Smooth muscle cell (in vitro differentiated cells): ENCODE measurements at regions not wholly inside any gene's neighbourhood (a gene's known extent, or its start where the extent isn't known, plus 50 kb on each side); places are given as distances from the start of the nearest gene placed in this dataset.
A peak's percentile ranks its signal among the peaks of the same experiment; 100 is the strongest.

Experiments
- DNase-seq: peaks from one replicate; lab custom pipeline; 2025; ENCODE audit not compliant: unreplicated experiment; lab: John Stamatoyannopoulos, UW
- H2AFZ ChIP-seq: fragments of 200-600 bp; sonication (generic); 2 replicates; pipeline ENCODE4 v1.6.0; 2016; ENCODE audit warnings: antibody characterized with exemption, low read depth, mild to moderate bottlenecking
- H3F3A ChIP-seq: fragments of 200-600 bp; sonication (generic); 2 replicates; pipeline ENCODE4 v1.6.0; 2017; ENCODE audit warnings: antibody characterized with exemption, low read depth
- H3K27ac ChIP-seq: fragments of 200-600 bp; sonication (generic); 2 replicates; pipeline ENCODE4 v1.5.1; 2016; ENCODE audit warnings: low read depth, mild to moderate bottlenecking
- H3K27me3 ChIP-seq: fragments of 200-600 bp; sonication (generic); 2 replicates; pipeline ENCODE4 v1.6.1; 2016; ENCODE audit warnings: low read depth, mild to moderate bottlenecking
- H3K36me3 ChIP-seq: fragments of 200-600 bp; sonication (generic); 2 replicates; pipeline ENCODE4 v1.5.1; 2016; ENCODE audit warnings: low read depth
- H3K4me1 ChIP-seq: fragments of 200-600 bp; sonication (generic); 2 replicates; pipeline ENCODE4 v1.5.1; 2016; ENCODE audit warnings: low read depth
- H3K4me2 ChIP-seq: fragments of 200-600 bp; sonication (generic); 2 replicates; pipeline ENCODE4 v1.6.0; 2016; ENCODE audit warnings: mild to moderate bottlenecking
- H3K4me3 ChIP-seq: fragments of 200-600 bp; sonication (generic); 2 replicates; pipeline ENCODE4 v1.5.1; 2016; ENCODE audit warnings: mild to moderate bottlenecking
- H3K79me2 ChIP-seq: fragments of 200-600 bp; sonication (generic); 2 replicates; pipeline ENCODE4 v1.6.0; 2016; ENCODE audit warnings: low read depth, mild to moderate bottlenecking
- H3K9ac ChIP-seq: fragments of 200-600 bp; sonication (generic); 2 replicates; pipeline ENCODE4 v1.6.0; 2016; ENCODE audit warnings: low read depth
- H3K9me3 ChIP-seq: fragments of 200-600 bp; sonication (generic); replicated peaks from 2 replicates; pipeline ENCODE4 v1.5.1; 2016; ENCODE audit warnings: low read depth
- H4K20me1 ChIP-seq: fragments of 200-600 bp; sonication (generic); 2 replicates; pipeline ENCODE4 v1.6.0; 2016; ENCODE audit warnings: low read depth
- WGBS: methylation state at CpG from one replicate; pipeline ENCODE4 v1.1.7; 2016; ENCODE audit warnings: low lambda C conversion rate; 5-methylcytosine and 5-hydroxymethylcytosine counted together
- TF ChIP-seq, protein P1 (sequence below): fragments of 200-600 bp; sonication (generic); IDR thresholded peaks from 2 replicates; pipeline ENCODE4 v1.5.1; 2017; ENCODE audit warnings: borderline replicate concordance, mild to moderate bottlenecking, antibody characterized with exemption; ENCODE audit not compliant: insufficient read depth, poor library complexity, severe bottlenecking

DNA sequence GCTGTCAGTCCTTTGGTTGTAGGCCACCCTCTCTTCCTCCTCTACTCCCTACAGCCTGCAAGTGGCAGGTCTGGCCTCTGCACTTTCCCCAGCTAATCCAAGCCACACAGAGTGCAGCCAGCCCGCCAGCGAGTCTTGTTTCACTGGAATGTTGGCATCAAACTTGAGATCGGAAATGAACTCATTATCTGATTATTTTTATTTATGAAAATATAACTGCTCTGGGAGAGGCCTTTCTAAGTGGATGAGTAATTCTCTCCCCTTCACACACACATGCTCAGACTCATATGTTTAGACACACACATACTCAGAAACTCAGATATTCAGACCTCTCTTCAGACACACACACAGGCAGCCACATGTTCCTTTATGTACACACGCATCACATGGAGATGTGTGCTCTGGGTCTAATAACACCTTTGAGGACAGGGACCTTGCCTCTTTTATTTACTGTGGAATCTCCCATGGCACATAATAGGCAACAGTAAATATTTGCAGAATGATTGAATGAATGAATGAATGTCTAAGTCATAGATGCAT is 151.3 kb downstream of the ZFP36L2 start:
- H2AFZ ChIP-seq: no peak overlapping the region
- H3K27ac ChIP-seq: peak overlapping the region; percentile 89
- WGBS: 12% methylated on average over 4 of the region's 4 CpGs
- peaks cover 16% of the 10 kb centered on the region for H3K4me1 ChIP-seq
- H3K79me2 ChIP-seq: no peaks in the 10 kb centered on the region
- no peak for DNase-seq
- TF ChIP-seq, protein P1, sequence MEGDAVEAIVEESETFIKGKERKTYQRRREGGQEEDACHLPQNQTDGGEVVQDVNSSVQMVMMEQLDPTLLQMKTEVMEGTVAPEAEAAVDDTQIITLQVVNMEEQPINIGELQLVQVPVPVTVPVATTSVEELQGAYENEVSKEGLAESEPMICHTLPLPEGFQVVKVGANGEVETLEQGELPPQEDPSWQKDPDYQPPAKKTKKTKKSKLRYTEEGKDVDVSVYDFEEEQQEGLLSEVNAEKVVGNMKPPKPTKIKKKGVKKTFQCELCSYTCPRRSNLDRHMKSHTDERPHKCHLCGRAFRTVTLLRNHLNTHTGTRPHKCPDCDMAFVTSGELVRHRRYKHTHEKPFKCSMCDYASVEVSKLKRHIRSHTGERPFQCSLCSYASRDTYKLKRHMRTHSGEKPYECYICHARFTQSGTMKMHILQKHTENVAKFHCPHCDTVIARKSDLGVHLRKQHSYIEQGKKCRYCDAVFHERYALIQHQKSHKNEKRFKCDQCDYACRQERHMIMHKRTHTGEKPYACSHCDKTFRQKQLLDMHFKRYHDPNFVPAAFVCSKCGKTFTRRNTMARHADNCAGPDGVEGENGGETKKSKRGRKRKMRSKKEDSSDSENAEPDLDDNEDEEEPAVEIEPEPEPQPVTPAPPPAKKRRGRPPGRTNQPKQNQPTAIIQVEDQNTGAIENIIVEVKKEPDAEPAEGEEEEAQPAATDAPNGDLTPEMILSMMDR: no peak
- peak overlapping the region; percentile 42 for H3K9ac ChIP-seq
- H4K20me1 ChIP-seq: no peaks in the 10 kb centered on the region
- no peaks in the 10 kb centered on the region for H3K36me3 ChIP-seq
- H3K4me3 ChIP-seq: no peak overlapping the region
- H3K27me3 ChIP-seq: no peaks in the 10 kb centered on the region
- peak overlapping the region; percentile 18 for H3K4me2 ChIP-seq
- peaks cover 16% of the 10 kb centered on the region for H3F3A ChIP-seq
- no peaks in the 10 kb centered on the region for H3K9me3 ChIP-seq

GRCh38 chr2:43074592-43075053 is 151.8 kb downstream of the ZFP36L2 start:
- H4K20me1 ChIP-seq: no peaks in the 10 kb centered on the region
- DNase-seq: no peak
- H3K27me3 ChIP-seq: no peaks in the 10 kb centered on the region
- H3K27ac ChIP-seq: peak overlapping the region; percentile 89
- H3K79me2 ChIP-seq: no peaks in the 10 kb centered on the region
- 94% methylated on average over 2 of the region's 2 CpGs for WGBS
- peaks cover 16% of the 10 kb centered on the region for H3F3A ChIP-seq
- peaks cover 16% of the 10 kb centered on the region for H3K4me1 ChIP-seq
- TF ChIP-seq, protein P1: no peak
- no peaks in the 10 kb centered on the region for H3K36me3 ChIP-seq
- H3K4me2 ChIP-seq: peak overlapping the region; percentile 13
- no peaks in the 10 kb centered on the region for H3K9me3 ChIP-seq
- H3K4me3 ChIP-seq: no peak overlapping the region
- no peak overlapping the region for H3K9ac ChIP-seq
- no peak overlapping the region for H2AFZ ChIP-seq

GRCh38 chr2:43074052-43074451 is 152.4 kb downstream of the ZFP36L2 start:
- Histone ChIP-seq H3K27me3 (no peaks in the 10 kb centered on the region), H3K4me2 (peak overlapping the region; percentile 30), H3K27ac (peak overlapping the region; percentile 89), H3K9ac (no peak overlapping the region), H3K9me3 (no peaks in the 10 kb centered on the region), H3K4me3 (no peak overlapping the region), H3F3A (peaks cover 16% of the 10 kb centered on the region), H2AFZ (no peak overlapping the region), H3K79me2 (no peaks in the 10 kb centered on the region), H3K4me1 (peaks cover 16% of the 10 kb centered on the region), H4K20me1 (no peaks in the 10 kb centered on the region), H3K36me3 (no peaks in the 10 kb centered on the region)
- DNase-seq: no peak
- 100% methylated on average over 2 of the region's 2 CpGs for WGBS
- TF ChIP-seq, protein P1: no peak

- WGBS: 36% methylated on average over 7 of the region's 7 CpGs
- H3K79me2 ChIP-seq: no peaks in the 10 kb centered on the region
- no peak overlapping the region for H3K4me3 ChIP-seq
- H3K9ac ChIP-seq: no peak overlapping the region
- H4K20me1 ChIP-seq: no peaks in the 10 kb centered on the region
- no peaks in the 10 kb centered on the region for H3K36me3 ChIP-seq
- peaks cover 16% of the 10 kb centered on the region for H3F3A ChIP-seq
- peaks cover 17% of the 10 kb centered on the region for H3K4me1 ChIP-seq
- H3K9me3 ChIP-seq: no peaks in the 10 kb centered on the region
- DNase-seq: no peak
- no peak overlapping the region for H2AFZ ChIP-seq
- TF ChIP-seq, protein P1: no peak
- peak overlapping the region; percentile 89 for H3K27ac ChIP-seq
- no peaks in the 10 kb centered on the region for H3K27me3 ChIP-seq
- peak overlapping the region; percentile 30 for H3K4me2 ChIP-seq
Observed at GRCh38 chr2:43073401-43073825, 153.0 kb downstream of the ZFP36L2 start.
